ENCODE measurements at regions not wholly inside any gene's neighbourhood (a gene's known extent, or its start where the extent isn't known, plus 50 kb on each side); places are given as distances from the start of the nearest gene placed in this dataset.
"Not testable (repeated sequence)": the region's sequence is repeated elsewhere in the genome, so short reads cannot be mapped to it uniquely, and the experiment has no call there.

- TF ChIP-seq, protein P1, sequence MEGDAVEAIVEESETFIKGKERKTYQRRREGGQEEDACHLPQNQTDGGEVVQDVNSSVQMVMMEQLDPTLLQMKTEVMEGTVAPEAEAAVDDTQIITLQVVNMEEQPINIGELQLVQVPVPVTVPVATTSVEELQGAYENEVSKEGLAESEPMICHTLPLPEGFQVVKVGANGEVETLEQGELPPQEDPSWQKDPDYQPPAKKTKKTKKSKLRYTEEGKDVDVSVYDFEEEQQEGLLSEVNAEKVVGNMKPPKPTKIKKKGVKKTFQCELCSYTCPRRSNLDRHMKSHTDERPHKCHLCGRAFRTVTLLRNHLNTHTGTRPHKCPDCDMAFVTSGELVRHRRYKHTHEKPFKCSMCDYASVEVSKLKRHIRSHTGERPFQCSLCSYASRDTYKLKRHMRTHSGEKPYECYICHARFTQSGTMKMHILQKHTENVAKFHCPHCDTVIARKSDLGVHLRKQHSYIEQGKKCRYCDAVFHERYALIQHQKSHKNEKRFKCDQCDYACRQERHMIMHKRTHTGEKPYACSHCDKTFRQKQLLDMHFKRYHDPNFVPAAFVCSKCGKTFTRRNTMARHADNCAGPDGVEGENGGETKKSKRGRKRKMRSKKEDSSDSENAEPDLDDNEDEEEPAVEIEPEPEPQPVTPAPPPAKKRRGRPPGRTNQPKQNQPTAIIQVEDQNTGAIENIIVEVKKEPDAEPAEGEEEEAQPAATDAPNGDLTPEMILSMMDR (IDR thresholded peaks at IDR 0.05; ENCODE audit: poor library complexity), result not testable (repeated sequence)
- TF ChIP-seq EZH2 (IDR thresholded peaks at IDR 0.05; ENCODE audit: borderline replicate concordance); EZH2phosphoT487 (IDR thresholded peaks at IDR 0.05; ENCODE audit: low read depth, severe bottlenecking, unreplicated experiment): not testable (repeated sequence)
Observed at GRCh38 chr9:90174346-90174745, 468.3 kb downstream of the DIRAS2 start.

Measured in hepatocyte (in vitro differentiated cells).